PC-9 (cell line): ENCODE measurements at regions not wholly inside any gene's neighbourhood (a gene's known extent, or its start where the extent isn't known, plus 50 kb on each side); places are given as distances from the start of the nearest gene placed in this dataset.

Experiments used
- BruUV-seq: library from RNA; stranded (reverse); fragments of 400-500 nt; replicated peaks from 2 replicates; lab custom pipeline; 2021; lab: Mats Ljungman, UMichigan
- CTCF ChIA-PET: fragments of 300-600 bp; sonication (Branson Sonifier 250); formaldehyde crosslinking; loops from one replicate; lab custom pipeline; 2022; ENCODE audit warnings: antibody characterized with exemption; lab: Charles Lee
- POLR2A ChIA-PET: fragments of 300-600 bp; sonication (Branson Sonifier 250); formaldehyde crosslinking; loops from one replicate; lab custom pipeline; 2022; ENCODE audit warnings: antibody characterized with exemption; ENCODE audit not compliant: unreplicated experiment; lab: Charles Lee
- DNase-seq, 2 experiments: peaks; one replicate each; pipeline versions ENCODE4 v3.0.0 to v3.0.0-alpha.2; 2015 to 2022; ENCODE audit warnings: mixed read lengths in 1 of 2
- H2AFZ ChIP-seq: fragments of 200-600 bp; sonication (generic); 2 replicates; pipeline ENCODE4 v1.8.1; 2017; ENCODE audit warnings: antibody characterized with exemption
- H3F3A ChIP-seq: fragments of 200-600 bp; sonication (generic); 2 replicates; pipeline ENCODE4 v1.8.1; 2017; ENCODE audit warnings: antibody characterized with exemption, mild to moderate bottlenecking, low read depth; ENCODE audit not compliant: insufficient read depth
- H3K27ac ChIP-seq: fragments of 200-600 bp; sonication (generic); 2 replicates; pipeline ENCODE4 v1.6.1; 2016; ENCODE audit warnings: mixed run types
- H3K27me3 ChIP-seq: fragments of 200-600 bp; sonication (generic); 2 replicates; pipeline ENCODE4 v1.6.1; 2016; ENCODE audit warnings: low read depth, mixed run types; ENCODE audit not compliant: insufficient read depth
- H3K36me3 ChIP-seq: fragments of 200-600 bp; sonication (generic); 2 replicates; pipeline ENCODE4 v1.6.1; 2016; ENCODE audit warnings: low read depth, mixed run types
- H3K4me1 ChIP-seq: fragments of 200-600 bp; sonication (generic); replicated peaks from 2 replicates; pipeline ENCODE4 v1.6.1; 2016; ENCODE audit warnings: mixed run types; ENCODE audit not compliant: insufficient read depth
- H3K4me2 ChIP-seq: fragments of 200-600 bp; sonication (generic); 2 replicates; pipeline ENCODE4 v1.6.1; 2017; ENCODE audit warnings: mixed run types
- H3K4me3 ChIP-seq: fragments of 200-600 bp; sonication (generic); 2 replicates; pipeline ENCODE4 v1.6.1; 2016; ENCODE audit warnings: mixed run types
- H3K79me2 ChIP-seq: fragments of 200-600 bp; sonication (generic); 2 replicates; pipeline ENCODE4 v1.6.1; 2017; ENCODE audit warnings: low read depth, mixed run types
- H3K9me2 ChIP-seq: fragments of 200-600 bp; sonication (generic); 2 replicates; pipeline ENCODE4 v1.8.1; 2017; ENCODE audit warnings: mild to moderate bottlenecking; ENCODE audit not compliant: insufficient read depth
- H3K9me3 ChIP-seq: fragments of 200-600 bp; sonication (generic); 2 replicates; pipeline ENCODE4 v1.8.1; 2016; ENCODE audit warnings: low read depth; ENCODE audit not compliant: insufficient read depth
- H4K20me1 ChIP-seq: fragments of 200-600 bp; sonication (generic); 2 replicates; pipeline ENCODE4 v1.8.1; 2017; ENCODE audit not compliant: insufficient read depth
- EZH2 ChIP-seq: fragments of 200-600 bp; sonication (generic); IDR thresholded peaks from 2 replicates; pipeline ENCODE4 v1.8.0; 2017; ENCODE audit warnings: antibody characterized with exemption, low read depth
- intact Hi-C: fragments of 100-400 bp; cut with micrococcal nuclease; formaldehyde crosslinking; loops from one replicate; pipeline ENCODE4 v1.10.0; 2022; ENCODE audit not compliant: unreplicated experiment
- TF ChIP-seq, protein P1 (sequence below): fragments of 200-600 bp; sonication (generic); conservative IDR thresholded peaks from 2 replicates; pipeline ENCODE4 v1.6.1; 2017; ENCODE audit warnings: mixed run types, antibody characterized with exemption, mild to moderate bottlenecking, moderate library complexity

DNA sequence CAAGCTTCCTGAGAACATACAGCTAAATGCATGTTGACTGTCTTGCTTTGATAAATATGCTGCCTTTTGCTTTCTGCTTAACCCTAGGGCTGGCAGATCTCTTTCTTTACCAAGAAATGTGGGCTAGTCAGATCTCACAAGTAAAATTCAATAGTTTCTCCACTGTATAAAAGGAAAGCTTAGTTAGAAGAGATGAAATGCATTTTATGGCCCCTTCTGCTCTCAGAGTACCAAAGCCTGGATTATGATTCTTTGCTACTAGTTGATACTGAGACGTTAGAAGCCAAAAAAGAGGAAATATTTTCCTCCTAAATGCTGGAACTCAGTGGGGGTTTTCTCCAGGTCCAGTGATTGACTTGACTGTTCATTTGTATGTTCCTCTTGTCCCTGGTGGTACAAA, 552.7 kb downstream of the SNAPC1 start:
- Histone ChIP-seq H3K27ac (no peak overlapping the region), H4K20me1 (no peaks in the 10 kb centered on the region), H3K79me2 (no peaks in the 10 kb centered on the region), H2AFZ (no peak overlapping the region), H3K36me3 (no peaks in the 10 kb centered on the region), H3K4me1 (no peaks in the 10 kb centered on the region), H3K4me2 (no peak overlapping the region), H3K9me3 (no peaks in the 10 kb centered on the region), H3K27me3 (no peaks in the 10 kb centered on the region), H3F3A (no peaks in the 10 kb centered on the region), H3K4me3 (no peak overlapping the region), H3K9me2 (no peaks in the 10 kb centered on the region)
- CTCF ChIA-PET: no interaction called here
- no peak for TF ChIP-seq EZH2
- TF ChIP-seq, protein P1, sequence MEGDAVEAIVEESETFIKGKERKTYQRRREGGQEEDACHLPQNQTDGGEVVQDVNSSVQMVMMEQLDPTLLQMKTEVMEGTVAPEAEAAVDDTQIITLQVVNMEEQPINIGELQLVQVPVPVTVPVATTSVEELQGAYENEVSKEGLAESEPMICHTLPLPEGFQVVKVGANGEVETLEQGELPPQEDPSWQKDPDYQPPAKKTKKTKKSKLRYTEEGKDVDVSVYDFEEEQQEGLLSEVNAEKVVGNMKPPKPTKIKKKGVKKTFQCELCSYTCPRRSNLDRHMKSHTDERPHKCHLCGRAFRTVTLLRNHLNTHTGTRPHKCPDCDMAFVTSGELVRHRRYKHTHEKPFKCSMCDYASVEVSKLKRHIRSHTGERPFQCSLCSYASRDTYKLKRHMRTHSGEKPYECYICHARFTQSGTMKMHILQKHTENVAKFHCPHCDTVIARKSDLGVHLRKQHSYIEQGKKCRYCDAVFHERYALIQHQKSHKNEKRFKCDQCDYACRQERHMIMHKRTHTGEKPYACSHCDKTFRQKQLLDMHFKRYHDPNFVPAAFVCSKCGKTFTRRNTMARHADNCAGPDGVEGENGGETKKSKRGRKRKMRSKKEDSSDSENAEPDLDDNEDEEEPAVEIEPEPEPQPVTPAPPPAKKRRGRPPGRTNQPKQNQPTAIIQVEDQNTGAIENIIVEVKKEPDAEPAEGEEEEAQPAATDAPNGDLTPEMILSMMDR: no peak
- intact Hi-C loops: no loop called here
- BruUV-seq: no TSS peak
- POLR2A ChIA-PET: no interaction called here
- no peak for DNase-seq

DNA sequence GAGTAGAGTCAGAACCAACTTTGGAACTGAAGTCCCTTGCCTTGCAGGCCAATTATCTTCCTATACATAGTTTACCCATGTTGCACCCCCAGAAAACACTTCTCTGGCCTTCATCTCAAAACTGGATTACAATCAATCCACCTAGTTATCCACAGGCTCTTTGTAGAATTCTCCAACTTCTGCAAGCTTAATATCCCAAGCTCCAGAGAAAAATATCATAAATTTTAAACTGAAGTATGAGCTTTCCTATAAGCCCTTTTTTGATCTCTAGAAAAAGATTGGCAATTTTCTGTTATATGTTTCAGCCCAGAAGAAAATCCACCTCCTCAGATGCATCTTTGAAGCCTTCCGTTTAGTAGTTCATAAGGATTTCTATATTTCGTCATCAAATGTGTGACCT, 553.4 kb downstream of the SNAPC1 start:
- H3K36me3 ChIP-seq: no peaks in the 10 kb centered on the region
- H3K27me3 ChIP-seq: no peaks in the 10 kb centered on the region
- H3K79me2 ChIP-seq: no peaks in the 10 kb centered on the region
- H2AFZ ChIP-seq: no peak overlapping the region
- no peak for DNase-seq
- no peaks in the 10 kb centered on the region for H3F3A ChIP-seq
- H3K4me3 ChIP-seq: no peak overlapping the region
- H4K20me1 ChIP-seq: no peaks in the 10 kb centered on the region
- TF ChIP-seq EZH2: no peak
- TF ChIP-seq, protein P1: no peak
- no peak overlapping the region for H3K4me2 ChIP-seq
- H3K4me1 ChIP-seq: no peaks in the 10 kb centered on the region
- POLR2A ChIA-PET: interaction anchor here (0.6 kb wide), 1 partner anchor 596 kb away, joined by 4 read pairs; no protein-coding TSS in a partner anchor
- no peak overlapping the region for H3K27ac ChIP-seq
- intact Hi-C loops: no loop called here
- BruUV-seq: no TSS peak
- no peaks in the 10 kb centered on the region for H3K9me2 ChIP-seq
- H3K9me3 ChIP-seq: no peaks in the 10 kb centered on the region
- CTCF ChIA-PET: no interaction called here

DNA sequence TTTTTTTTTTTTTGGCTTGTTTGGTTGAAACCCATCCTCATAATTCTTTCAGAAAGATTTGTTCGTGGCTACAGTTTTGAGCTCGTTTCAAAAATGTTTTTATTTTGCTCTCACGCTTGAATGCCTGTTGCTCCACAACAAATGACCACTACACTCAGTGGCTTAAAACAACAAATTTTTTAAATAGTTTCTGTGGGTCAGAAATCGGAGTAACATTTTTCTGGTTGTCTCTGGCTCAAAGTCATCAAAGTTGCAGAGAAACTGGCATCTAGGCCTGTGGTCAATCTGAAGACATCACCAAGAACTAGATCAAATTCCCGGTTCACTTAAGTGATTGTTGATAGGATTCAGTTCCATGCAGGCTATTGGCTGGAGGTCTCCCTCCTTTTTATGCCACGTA, 560.0 kb downstream of the SNAPC1 start:
- no peak overlapping the region for H3K4me2 ChIP-seq
- H3K79me2 ChIP-seq: no peaks in the 10 kb centered on the region
- intact Hi-C loops: no loop called here
- H3F3A ChIP-seq: no peaks in the 10 kb centered on the region
- no peaks in the 10 kb centered on the region for H3K27me3 ChIP-seq
- H3K4me3 ChIP-seq: no peak overlapping the region
- ChIA-PET POLR2A (no interaction called here), CTCF (no interaction called here)
- DNase-seq: no peak
- H3K36me3 ChIP-seq: no peaks in the 10 kb centered on the region
- no peak overlapping the region for H2AFZ ChIP-seq
- no TSS peak for BruUV-seq
- no peak overlapping the region for H3K27ac ChIP-seq
- no peak for TF ChIP-seq EZH2
- TF ChIP-seq, protein P1: no peak
- H3K9me3 ChIP-seq: no peaks in the 10 kb centered on the region
- H3K9me2 ChIP-seq: no peaks in the 10 kb centered on the region
- H3K4me1 ChIP-seq: no peaks in the 10 kb centered on the region
- H4K20me1 ChIP-seq: peaks cover 3% of the 10 kb centered on the region; the same call in 1 of the 2 replicates
